ENCODE measurements at regions not wholly inside any gene's neighbourhood (a gene's known extent, or its start where the extent isn't known, plus 50 kb on each side); places are given as distances from the start of the nearest gene placed in this dataset.

GRCh38 chr13:33578786-33579185 lies 239.2 kb upstream of the RFC3 start:
- TF ChIP-seq POLR2AphosphoS2 (conservative IDR thresholded peaks at IDR 0.05; ENCODE audit: low read length) (no peak), SREBF2 (IDR thresholded peaks at IDR 0.05) (no peak), SMC3 (IDR thresholded peaks at IDR 0.05) (no peak), HOXA7 (CRISPR knock-in tag; IDR thresholded peaks at IDR 0.05) (no peak), CTCF (IDR thresholded peaks at IDR 0.05) (no peak), REST (IDR thresholded peaks at IDR 0.05) (no peak), ZC3H11A (IDR thresholded peaks at IDR 0.05) (no peak), BCL3 (IDR thresholded peaks at IDR 0.05) (no peak)
